ENCODE measurements at regions not wholly inside any gene's neighbourhood (a gene's known extent, or its start where the extent isn't known, plus 50 kb on each side); places are given as distances from the start of the nearest gene placed in this dataset.

- H3K4me1 Mint-ChIP-seq, result peaks cover 45% of the 10 kb centered on the region
- TF ChIP-seq CTCF (IDR thresholded peaks at IDR 0.05; ENCODE audit: unreplicated experiment in 3 of 3), result no peak
- H3K27me3 Mint-ChIP-seq (ENCODE audit: low read depth), result peaks cover 11% of the 10 kb centered on the region
- H3K4me3 Mint-ChIP-seq, result no peak overlapping the region
- H3K36me3 Mint-ChIP-seq (ENCODE audit: low read depth), result no peaks in the 10 kb centered on the region
- no peaks in the 10 kb centered on the region for H3K9me3 Mint-ChIP-seq
- no peak overlapping the region for H3K27ac Mint-ChIP-seq
Observed at GRCh38 chr16:79439901-79440300, 160.6 kb downstream of the MAF start.

GRCh38 chr16:79437764-79438751 is 162.5 kb downstream of the MAF start:
- Mint-ChIP-seq H3K27me3 (ENCODE audit: low read depth) (peaks cover 11% of the 10 kb centered on the region), H3K36me3 (ENCODE audit: low read depth) (no peaks in the 10 kb centered on the region), H3K4me1 (peaks cover 45% of the 10 kb centered on the region), H3K27ac (peak overlapping the region; percentile 84 to 87 (median 87)), H3K9me3 (no peaks in the 10 kb centered on the region), H3K4me3 (peak overlapping the region; percentile 13 to 18 (median 14))
- no peak for TF ChIP-seq CTCF (IDR thresholded peaks at IDR 0.05; ENCODE audit: unreplicated experiment in 3 of 3)

GRCh38 chr16:79436885-79437284 is 163.7 kb downstream of the MAF start:
- H3K9me3 Mint-ChIP-seq, result no peaks in the 10 kb centered on the region
- peak overlapping the region; percentile 73 to 87 (median 84) for H3K27ac Mint-ChIP-seq
- peaks cover 11% of the 10 kb centered on the region for H3K27me3 Mint-ChIP-seq (ENCODE audit: low read depth)
- H3K36me3 Mint-ChIP-seq (ENCODE audit: low read depth), result no peaks in the 10 kb centered on the region
- peaks cover 45% of the 10 kb centered on the region for H3K4me1 Mint-ChIP-seq
- peak overlapping the region in 2 of 3 experiments; percentile 5 to 18 for H3K4me3 Mint-ChIP-seq
- TF ChIP-seq CTCF (IDR thresholded peaks at IDR 0.05; ENCODE audit: unreplicated experiment in 3 of 3), result no peak

- H3K36me3 Mint-ChIP-seq (ENCODE audit: low read depth), result no peaks in the 10 kb centered on the region
- peaks cover 21% of the 10 kb centered on the region for H3K27me3 Mint-ChIP-seq (ENCODE audit: low read depth)
- H3K9me3 Mint-ChIP-seq, result no peaks in the 10 kb centered on the region
- TF ChIP-seq CTCF (IDR thresholded peaks at IDR 0.05; ENCODE audit: unreplicated experiment in 3 of 3), result no peak
- H3K4me3 Mint-ChIP-seq, result no peak overlapping the region
- no peak overlapping the region for H3K27ac Mint-ChIP-seq
- peaks cover 42% of the 10 kb centered on the region for H3K4me1 Mint-ChIP-seq
Observed at GRCh38 chr16:79434771-79435170, 165.8 kb downstream of the MAF start.

GRCh38 chr16:79434092-79434491 is 166.4 kb downstream of the MAF start:
- no peak overlapping the region for H3K4me3 Mint-ChIP-seq
- H3K27me3 Mint-ChIP-seq (ENCODE audit: low read depth), result peaks cover 24% of the 10 kb centered on the region
- no peaks in the 10 kb centered on the region for H3K36me3 Mint-ChIP-seq (ENCODE audit: low read depth)
- H3K4me1 Mint-ChIP-seq, result peaks cover 45% of the 10 kb centered on the region
- no peak for TF ChIP-seq CTCF (IDR thresholded peaks at IDR 0.05; ENCODE audit: unreplicated experiment in 3 of 3)
- no peak overlapping the region for H3K27ac Mint-ChIP-seq
- H3K9me3 Mint-ChIP-seq, result no peaks in the 10 kb centered on the region
